HG03045 (cell line): ENCODE measurements at regions not wholly inside any gene's neighbourhood (a gene's known extent, or its start where the extent isn't known, plus 50 kb on each side); places are given as distances from the start of the nearest gene placed in this dataset.

Source experiments
- ATAC-seq: cut with Tn5 transposase; IDR thresholded peaks from one replicate; pipeline ENCODE4 v1.9.1; 2021; ENCODE audit warnings: mild to moderate bottlenecking, moderate library complexity; ENCODE audit not compliant: unreplicated experiment

DNA sequence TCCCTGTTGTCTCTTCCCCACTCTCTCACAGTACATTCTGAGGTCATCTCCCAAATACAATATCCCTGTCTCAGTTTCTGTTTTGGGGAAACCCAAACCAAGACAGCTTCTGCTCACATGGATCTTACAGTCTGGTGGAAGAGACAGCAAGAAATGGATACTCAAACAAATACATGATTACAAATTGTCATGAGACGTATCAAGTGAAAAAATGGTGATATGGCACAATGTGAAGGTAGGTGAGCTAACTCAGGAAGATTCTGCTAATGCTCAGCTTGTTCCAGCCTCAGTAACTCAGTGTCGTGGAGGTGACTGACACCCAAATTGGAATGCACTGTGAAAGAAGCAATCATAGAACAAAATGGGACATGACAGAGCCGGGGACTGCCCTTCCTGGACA lies 68.3 kb downstream of the CHST1 start:
- no peak for ATAC-seq

DNA sequence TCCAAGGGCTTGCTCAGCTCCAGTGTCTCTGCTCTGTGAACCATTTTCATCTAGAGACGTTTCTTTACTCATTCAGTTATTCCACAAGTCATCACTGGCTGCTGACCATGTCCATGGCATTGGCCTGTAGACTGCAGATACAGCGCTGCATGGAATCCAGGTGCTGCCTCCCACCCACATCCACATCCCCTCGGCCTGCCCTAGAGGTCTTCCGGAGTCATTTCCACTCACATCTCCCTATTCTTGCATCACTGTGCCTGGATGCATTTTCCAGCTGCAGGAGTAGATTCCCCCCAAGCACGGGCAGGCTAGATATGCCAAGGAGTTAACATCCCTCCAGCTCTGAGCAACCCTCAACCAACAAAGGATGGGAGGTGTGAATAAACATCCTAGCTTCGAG lies 68.9 kb downstream of the CHST1 start:
- ATAC-seq = no peak

DNA sequence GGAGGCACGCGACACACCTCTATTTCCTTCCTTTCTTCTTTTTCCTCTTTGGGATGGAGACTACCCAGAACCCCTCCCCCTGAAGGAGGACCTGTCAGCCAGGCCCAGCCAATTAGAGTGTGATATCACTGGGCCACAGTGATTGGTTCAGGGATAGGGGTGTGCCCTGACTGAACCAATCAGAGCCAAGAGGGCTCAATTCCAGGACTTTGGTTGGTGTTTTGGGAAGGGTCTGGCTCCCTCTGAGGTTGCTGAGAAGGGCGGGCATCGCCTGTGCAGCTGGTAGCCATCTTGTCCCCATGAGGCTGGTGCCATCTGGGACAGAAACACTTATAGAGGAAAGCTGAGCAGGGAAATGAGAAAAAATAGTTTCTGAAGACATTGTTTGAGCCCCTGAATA lies 71.4 kb downstream of the CHST1 start:
- no peak for ATAC-seq

DNA sequence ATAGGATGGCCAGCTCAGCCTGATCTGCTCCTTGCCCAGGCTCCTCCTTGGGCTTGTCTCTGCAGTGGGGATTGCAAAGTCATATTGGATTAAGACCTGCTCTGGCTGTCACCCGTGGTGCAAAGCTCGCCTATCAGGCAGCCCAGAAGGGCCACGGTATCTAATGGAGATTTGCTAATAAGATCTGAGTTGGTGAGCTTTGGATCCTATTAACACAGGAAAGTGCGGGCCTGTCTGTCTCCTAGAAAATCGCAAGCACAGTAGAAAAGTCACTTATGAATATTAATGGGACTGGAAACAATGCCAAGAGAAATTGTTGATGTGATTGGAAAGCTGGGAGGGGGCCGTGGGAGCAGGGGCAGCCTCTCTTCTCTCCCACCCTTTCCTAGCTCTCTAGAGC lies 72.8 kb downstream of the CHST1 start:
- no peak for ATAC-seq

DNA sequence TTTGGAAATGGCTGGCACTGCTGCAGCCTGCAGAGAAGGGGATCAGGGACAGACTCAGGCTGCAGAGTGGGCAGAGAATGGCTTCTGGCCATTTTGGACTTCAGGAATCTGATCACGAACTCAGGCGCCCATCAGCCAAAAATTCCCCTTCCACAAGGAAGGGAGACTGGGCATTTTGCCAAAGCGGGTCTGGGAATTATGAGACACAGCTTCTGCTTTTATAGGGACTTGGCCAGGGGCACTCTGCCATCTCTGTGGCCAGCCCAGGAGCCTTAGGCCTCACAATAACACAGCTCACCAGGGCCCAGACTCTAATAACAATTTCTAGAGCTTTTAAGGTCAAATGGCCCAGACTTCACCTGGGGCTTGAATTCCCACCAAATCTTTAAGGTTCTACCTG lies 74.7 kb downstream of the CHST1 start:
- no peak for ATAC-seq

DNA sequence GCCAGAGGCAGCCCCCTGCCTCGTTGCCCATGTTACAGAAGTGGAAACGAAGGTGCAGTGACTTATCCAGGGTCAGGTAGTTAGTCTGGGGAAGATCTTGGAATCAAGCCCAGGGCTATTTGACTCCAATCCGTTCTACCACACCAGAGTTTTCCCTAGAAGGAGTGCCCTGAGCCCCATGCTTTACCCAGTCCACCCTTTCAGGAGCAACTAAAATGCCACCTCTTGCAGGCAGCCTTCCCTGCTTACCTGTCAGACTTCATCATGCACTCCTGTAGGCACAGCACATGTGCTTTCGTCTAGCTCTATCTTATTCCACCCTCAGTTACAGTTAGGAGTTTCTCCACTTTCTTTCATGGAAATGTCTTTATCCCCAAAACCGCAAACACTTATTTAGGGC lies 80.2 kb downstream of the CHST1 start:
- ATAC-seq = no peak

DNA sequence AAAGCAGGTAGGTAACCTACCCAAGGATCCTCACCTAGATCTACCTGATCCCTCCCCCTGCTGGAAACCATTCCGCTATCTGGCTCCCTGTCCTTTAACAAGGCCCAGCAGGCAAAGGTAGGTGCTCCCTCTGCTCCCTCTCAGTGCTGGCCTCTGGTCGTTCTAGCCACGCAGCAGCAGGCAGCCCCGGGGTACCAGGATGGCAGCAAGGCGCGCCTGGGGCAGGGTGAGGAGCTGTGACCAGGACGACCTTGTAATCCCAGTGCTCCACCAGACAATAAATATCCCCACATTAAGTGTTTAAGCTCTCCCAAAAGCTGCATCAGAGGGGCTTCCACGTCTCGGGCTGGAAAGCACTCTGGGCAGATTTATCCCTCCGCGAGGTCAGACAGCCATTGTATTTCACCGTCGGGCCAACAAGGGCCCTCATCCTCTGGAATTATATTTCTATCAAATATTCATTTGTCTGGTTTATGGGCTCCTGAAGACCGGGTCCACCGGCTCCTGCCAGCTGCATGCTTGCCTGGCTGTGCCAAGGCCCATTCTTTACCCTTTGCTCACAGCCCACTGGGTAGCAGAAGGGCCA lies 81.3 kb downstream of the CHST1 start:
- no peak for ATAC-seq

DNA sequence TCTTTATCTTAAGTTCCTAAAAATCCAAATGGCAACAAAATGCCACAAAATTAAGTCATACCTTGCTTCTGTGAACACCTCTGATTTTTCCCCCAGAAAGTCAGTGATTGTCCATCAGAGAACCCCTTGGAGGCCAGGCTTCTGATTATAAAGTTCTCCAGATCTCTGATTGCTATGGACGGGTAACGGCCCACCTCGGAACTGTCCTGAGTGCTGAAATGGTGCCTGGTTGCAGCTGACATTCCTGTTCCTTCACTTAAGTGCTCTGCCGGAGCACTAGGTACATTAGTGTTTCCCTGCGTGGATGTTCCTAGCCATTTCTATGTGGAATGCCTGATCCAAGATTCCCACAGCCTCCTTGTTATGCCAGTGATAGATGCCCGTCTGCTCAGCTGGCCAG lies 85.0 kb downstream of the CHST1 start:
- ATAC-seq = no peak

DNA sequence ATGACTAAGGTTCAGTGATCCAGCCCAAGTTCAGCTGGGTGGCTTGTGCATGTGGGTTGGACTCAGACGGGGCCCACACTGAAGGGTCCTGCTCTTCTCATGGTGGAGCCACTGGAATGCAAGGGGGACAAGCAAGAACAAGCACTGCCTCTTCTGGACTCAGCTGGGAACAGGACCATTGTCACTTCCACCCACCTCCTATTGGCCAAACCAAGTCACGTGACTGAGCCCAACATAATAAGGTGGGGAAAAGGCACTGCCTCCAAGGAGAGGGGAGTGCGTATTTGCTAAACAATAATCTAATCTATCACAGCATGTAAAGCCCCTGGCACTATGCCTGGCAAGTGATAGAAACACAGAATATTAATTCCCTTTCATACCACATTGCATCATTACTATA lies 87.1 kb downstream of the CHST1 start:
- ATAC-seq = no peak

DNA sequence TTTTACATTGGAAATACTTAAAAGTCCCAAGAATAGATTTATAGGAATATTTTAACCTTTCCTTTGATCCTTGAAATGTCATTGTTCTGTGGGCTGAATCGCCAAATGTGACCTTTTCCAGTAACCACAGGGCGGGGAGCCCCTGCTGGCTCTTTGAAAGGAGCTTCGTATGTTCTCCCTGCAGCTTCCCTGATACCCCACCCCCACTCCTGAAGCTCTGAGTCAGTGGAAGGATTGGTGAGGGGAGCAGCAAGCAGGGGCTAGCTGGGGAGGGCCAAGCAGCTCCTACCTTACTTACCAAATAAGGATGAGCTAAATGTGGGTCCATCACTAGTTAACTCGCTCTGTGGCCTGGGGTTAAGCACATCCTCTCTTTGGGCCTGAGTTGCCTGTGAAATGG lies 87.7 kb downstream of the CHST1 start:
- ATAC-seq = no peak

DNA sequence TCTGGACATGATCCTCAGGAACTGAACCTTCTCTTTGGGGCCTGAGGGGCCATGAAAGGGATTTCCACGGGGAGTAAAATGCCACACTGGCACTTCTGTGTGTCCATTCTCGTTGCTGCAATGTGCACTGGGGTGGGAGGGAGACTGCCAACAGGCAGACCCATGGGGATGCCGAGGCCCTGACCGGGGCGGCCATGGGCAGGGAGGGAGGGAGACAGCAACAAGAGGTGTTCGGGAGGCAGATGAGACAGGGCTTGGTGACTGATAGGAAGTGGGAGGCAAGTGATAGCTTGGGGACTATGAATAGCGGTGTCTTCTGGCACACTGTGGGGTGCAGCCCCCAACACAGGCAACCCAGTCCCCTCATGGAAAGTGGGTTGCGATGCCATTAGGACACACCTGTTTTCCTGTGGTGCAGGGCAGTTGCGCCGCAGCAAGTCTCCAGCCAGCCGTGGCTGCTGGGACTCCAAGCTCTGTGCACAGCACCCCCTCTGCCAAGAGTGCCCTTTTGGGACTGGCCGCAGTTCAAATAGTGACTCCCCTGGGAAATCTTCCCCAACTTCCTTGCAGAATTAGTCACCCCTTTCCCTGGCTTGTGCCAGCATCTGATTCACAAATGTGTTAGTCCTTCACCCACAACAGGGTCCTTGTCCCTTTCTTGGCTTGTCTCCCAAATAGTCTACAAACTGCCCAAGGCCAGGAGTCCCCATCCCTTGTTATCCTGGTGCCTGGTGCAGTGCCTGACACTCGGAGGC lies 88.8 kb downstream of the CHST1 start:
- no peak for ATAC-seq

DNA sequence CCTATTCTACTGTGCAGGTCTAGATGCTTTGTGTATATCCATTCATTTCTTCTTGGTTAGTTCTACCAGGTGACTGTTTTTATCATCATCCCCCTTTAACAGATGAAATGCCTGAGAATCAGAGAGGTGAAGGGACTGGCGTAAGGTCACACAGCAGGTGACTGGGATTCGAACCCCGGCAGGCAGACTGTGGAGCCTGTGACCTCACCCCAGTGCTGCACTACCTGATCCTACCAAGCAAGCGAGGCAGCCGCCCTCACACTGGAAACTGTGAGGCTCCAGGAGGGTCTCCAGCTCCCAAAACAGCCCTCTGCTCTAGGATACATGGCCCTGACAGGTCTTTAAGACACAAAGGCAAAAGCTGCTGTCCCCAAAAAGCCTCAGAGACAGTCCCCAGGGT lies 91.7 kb downstream of the CHST1 start:
- no peak for ATAC-seq

DNA sequence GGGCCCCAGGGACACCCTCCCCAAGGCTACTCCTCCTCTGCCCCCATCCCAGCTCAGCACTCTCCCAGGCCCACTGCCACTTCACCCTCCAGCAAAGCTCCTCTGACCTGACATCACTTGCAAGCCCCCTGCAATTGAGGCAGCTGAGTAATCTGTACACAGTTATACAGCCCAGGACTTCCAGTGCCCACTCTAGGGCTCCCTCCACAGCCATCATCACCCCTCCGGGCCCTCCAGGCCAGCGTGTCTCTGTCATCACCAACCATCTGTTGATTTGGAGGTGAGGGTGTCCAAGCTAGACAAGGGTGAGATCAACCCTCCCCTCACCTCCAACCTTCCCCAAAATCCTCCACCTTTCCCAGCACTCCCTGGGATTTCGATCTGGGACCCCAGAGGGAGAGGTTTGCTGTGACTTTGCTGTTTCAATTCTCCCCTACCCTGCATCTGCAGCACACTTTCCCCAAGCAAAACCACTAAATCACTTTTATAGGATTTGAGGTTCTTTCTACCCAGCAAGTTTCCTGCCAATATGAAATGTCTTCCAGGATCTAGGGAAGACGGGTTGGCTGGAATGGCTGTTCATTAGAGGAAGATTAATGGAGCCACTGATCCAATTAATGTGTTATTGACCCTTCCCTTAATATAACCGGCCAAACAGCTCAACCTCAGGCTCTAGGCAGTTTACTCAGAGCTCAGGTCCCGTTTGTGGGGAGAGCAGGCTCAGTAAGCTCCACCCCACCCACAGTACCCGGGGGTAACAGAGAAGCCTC lies 92.9 kb downstream of the CHST1 start:
- no peak for ATAC-seq

DNA sequence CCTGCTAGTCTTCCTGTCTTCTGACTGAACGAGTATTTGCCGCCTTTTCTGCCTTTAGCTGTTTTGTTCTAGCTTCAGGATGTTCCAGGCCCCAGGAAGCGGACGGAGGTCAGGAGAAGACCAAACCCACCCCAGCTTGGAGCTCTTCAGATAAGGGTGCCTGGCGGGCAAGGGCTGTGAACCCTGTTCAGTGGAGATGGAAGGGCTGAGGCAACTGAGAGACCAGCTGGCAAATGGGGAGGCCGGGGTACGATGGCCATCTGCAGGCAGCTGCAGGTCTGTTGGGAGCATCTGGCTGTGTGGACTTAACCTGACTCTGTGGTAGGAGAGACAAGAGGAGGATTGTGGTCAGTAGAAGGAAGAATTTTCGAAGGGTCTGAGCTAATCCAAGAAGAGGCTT lies 95.6 kb downstream of the CHST1 start:
- ATAC-seq = no peak

DNA sequence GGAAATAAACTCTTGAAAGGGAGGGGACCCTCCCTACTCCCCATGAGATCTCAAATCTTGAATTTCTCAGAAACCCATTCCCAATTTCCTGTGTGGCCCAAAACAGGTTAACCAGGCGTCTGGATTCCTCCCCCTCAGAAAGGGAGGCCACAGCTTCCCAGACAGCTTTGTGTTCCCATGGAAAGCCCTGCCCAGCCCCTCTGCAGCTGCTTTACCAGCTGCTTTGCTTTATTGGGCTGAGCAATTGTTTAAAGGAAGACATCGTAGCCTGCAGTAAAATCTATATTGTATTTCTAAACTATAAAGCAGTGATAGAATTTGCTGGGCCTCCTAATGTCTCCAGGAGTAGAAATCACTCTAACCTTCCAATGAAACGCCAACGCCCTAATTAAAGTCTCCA lies 97.4 kb downstream of the CHST1 start:
- ATAC-seq = no peak

DNA sequence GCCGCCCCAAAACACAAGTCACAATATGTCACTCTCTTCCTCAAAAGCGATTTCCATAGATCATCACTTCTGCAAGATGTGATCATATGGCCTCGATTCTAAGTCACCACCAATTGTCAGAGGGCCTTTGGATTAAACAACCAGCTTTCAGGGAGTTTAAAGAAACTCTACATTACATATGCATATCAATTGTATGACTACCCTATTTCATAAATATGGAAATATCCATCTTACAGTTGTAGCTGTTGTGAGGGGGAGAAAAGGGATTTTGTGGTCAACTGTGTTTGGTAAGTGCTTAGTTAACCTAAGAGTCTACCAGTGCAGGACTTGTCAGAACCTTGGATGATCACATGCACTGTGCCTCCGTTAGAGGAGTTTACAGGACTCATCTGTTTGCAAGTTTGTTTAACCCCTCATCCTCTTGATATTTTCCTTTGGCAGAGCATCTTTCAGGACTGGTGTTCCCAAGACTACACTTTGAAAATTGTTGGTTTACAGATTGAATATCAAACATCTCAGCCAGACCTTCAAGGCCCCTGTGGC lies 99.9 kb downstream of the CHST1 start:
- ATAC-seq = no peak

DNA sequence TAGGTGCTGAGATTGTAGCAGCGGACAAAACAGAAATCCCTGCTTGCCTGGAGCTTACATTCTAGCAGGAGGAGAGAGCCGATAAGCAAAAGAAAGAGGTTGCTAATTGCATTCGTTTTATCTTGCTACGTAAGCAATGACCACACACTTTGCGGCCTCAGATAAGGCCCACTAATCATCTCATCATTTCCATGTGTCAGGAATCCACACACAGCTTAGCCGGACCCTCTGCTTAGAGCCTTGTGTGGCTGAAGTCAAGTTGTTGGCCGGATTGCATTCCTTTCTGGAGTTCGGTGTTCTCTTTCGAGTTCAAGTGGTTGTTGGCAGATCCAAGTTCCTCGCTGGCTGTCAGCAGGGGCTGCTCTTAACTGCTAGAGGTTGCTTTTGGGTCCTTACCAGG lies 101.6 kb downstream of the CHST1 start:
- no peak for ATAC-seq

DNA sequence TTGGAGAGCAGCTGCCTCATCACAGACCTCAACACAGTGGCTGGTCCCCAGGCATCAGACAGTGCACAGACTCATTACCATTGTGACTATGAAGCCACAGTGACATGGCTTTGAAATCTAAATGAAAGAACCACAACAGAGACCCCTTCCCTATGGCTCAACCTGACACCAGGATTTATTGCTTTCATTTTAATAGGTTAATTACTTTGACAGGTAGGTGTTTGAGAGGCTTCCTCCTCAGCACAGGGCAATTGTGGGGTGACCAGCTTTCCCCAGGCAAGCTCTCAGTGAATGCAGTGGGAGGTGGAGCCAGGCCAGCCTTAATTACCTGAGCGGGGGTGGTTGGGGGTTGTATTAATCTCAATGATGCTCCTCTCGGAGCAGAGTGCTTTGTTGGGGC lies 102.3 kb downstream of the CHST1 start:
- ATAC-seq = no peak

DNA sequence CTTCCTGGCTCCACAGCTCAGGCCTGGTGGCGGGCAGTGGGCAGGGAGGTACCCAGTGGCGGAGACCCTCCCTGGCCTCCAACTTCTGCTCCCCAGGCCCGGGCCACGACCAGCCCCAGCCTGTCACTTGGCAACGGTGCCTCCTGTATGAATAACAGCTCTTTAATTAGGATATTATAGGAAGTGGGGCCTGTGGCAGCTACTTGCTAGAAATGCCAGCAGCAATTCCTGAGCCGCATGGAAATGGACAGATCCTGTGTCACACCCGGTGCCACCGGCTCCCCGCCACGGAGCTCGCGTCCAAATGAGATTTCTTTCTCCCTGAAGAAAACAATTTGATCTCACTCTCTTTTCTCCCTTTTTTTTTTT lies 104.5 kb downstream of the CHST1 start:
- no peak for ATAC-seq

DNA sequence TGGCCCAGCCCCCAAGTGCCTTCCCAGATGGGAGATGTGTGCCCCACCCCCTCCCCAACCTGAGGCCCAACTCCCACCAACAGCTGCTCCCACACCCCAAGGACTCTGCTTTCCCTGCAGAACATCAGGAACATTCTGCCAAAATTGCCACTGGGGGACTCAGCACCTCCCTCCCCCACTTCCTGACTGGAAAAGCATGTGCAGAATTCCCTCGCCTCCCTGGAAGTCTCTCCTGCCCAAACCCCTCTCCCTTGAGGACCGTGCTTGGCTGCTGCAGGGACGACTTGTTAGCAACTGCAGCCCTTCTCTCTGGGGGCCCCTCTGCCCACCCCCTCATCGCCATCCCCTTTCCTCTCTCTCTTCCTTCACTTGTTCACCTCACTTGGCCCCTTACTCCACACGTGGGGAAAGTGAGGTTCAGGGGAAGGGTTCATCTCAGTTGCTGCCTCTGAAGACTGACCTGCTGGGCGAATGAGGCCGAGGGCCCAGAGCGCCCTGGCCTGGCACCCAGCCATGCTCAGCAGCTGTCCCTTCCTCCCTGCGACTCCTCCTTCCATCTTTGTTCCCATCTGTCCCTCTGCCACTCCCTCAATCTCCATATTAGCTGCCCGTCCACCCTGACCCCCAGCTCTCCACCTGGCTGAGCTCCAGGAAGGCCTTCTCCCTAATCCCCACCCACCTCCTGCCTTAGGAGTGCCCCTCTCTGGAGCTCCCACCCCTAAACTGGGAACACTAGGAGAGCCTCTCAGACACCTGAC lies 105.1 kb downstream of the CHST1 start:
- ATAC-seq = no peak
